ENCODE measurements at regions not wholly inside any gene's neighbourhood (a gene's known extent, or its start where the extent isn't known, plus 50 kb on each side); places are given as distances from the start of the nearest gene placed in this dataset.
A peak's percentile ranks its signal among the peaks of the same experiment; 100 is the strongest.

- H3K27me3 ChIP-seq: no peaks in the 10 kb centered on the region
- H3K9me3 ChIP-seq (ENCODE audit: low read depth): no peaks in the 10 kb centered on the region
- TF ChIP-seq EZH2phosphoT487 (IDR thresholded peaks at IDR 0.05) (no peak), CTCF (IDR thresholded peaks at IDR 0.05) (no peak), EZH2 (IDR thresholded peaks at IDR 0.05) (no peak)
- H3K9me3 Mint-ChIP-seq: no peaks in the 10 kb centered on the region
- no peaks in the 10 kb centered on the region for H3K79me2 ChIP-seq (ENCODE audit: low read depth)
- no peaks in the 10 kb centered on the region for H3K4me1 ChIP-seq
- DNase-seq (ENCODE audit: low spot score): peak; percentile 10
- H3K36me3 ChIP-seq: no peaks in the 10 kb centered on the region
- H3K27ac Mint-ChIP-seq: no peak overlapping the region
- no peaks in the 10 kb centered on the region for H3K4me1 Mint-ChIP-seq
- H3K9ac ChIP-seq: no peak overlapping the region
- H3K27me3 Mint-ChIP-seq (ENCODE audit: insufficient read depth, low read depth): no peaks in the 10 kb centered on the region
- no peak overlapping the region for H3K27ac ChIP-seq
- H2AFZ ChIP-seq (replicated peaks): no peak overlapping the region
- H3K4me3 Mint-ChIP-seq: no peak overlapping the region
- H3K4me3 ChIP-seq: no peak overlapping the region
- no peak overlapping the region for H3K4me2 ChIP-seq
- no peaks in the 10 kb centered on the region for H3K36me3 Mint-ChIP-seq
- H3F3A ChIP-seq (ENCODE audit: low read depth): no peaks in the 10 kb centered on the region
- H4K20me1 ChIP-seq (ENCODE audit: low read depth): no peaks in the 10 kb centered on the region
These were observed 648.8 kb downstream of the NXPH1 start for GRCh38 chr7:9082203-9082602.

GRCh38 chr7:9083837-9084236 is 650.4 kb downstream of the NXPH1 start:
- Histone ChIP-seq H3K4me2 (no peak overlapping the region), H3K4me1 (no peaks in the 10 kb centered on the region), H3K4me3 (no peak overlapping the region), H3K27ac (no peak overlapping the region), H3K9ac (no peak overlapping the region), H3K79me2 (ENCODE audit: low read depth) (no peaks in the 10 kb centered on the region), H3F3A (ENCODE audit: low read depth) (no peaks in the 10 kb centered on the region), H4K20me1 (ENCODE audit: low read depth) (no peaks in the 10 kb centered on the region), H3K9me3 (ENCODE audit: low read depth) (no peaks in the 10 kb centered on the region), H3K27me3 (no peaks in the 10 kb centered on the region), H2AFZ (replicated peaks) (no peak overlapping the region), H3K36me3 (no peaks in the 10 kb centered on the region)
- Mint-ChIP-seq H3K36me3 (no peaks in the 10 kb centered on the region), H3K27me3 (ENCODE audit: insufficient read depth, low read depth) (no peaks in the 10 kb centered on the region), H3K4me1 (no peaks in the 10 kb centered on the region), H3K27ac (no peak overlapping the region), H3K9me3 (no peaks in the 10 kb centered on the region), H3K4me3 (no peak overlapping the region)
- no peak for DNase-seq (ENCODE audit: low spot score)
- no peak for TF ChIP-seq EZH2 (IDR thresholded peaks at IDR 0.05)
- no peak for TF ChIP-seq CTCF (IDR thresholded peaks at IDR 0.05)
- no peak for TF ChIP-seq EZH2phosphoT487 (IDR thresholded peaks at IDR 0.05)

GRCh38 chr7:9091282-9091681 is 657.9 kb downstream of the NXPH1 start:
- Histone ChIP-seq H3K36me3 (no peaks in the 10 kb centered on the region), H3K9me3 (ENCODE audit: low read depth) (no peaks in the 10 kb centered on the region), H3K4me3 (no peak overlapping the region), H3K27ac (no peak overlapping the region), H3K9ac (no peak overlapping the region), H3F3A (ENCODE audit: low read depth) (no peaks in the 10 kb centered on the region), H3K79me2 (ENCODE audit: low read depth) (no peaks in the 10 kb centered on the region), H3K27me3 (no peaks in the 10 kb centered on the region), H4K20me1 (ENCODE audit: low read depth) (no peaks in the 10 kb centered on the region), H3K4me2 (no peak overlapping the region), H3K4me1 (no peaks in the 10 kb centered on the region), H2AFZ (replicated peaks) (no peak overlapping the region)
- Mint-ChIP-seq H3K4me3 (no peak overlapping the region), H3K36me3 (no peaks in the 10 kb centered on the region), H3K4me1 (no peaks in the 10 kb centered on the region), H3K27me3 (ENCODE audit: insufficient read depth, low read depth) (peaks cover 3% of the 10 kb centered on the region), H3K27ac (no peak overlapping the region), H3K9me3 (peaks cover 3% of the 10 kb centered on the region)
- TF ChIP-seq EZH2 (IDR thresholded peaks at IDR 0.05) (no peak), CTCF (IDR thresholded peaks at IDR 0.05) (no peak), EZH2phosphoT487 (IDR thresholded peaks at IDR 0.05) (no peak)
- no peak for DNase-seq (ENCODE audit: low spot score)
